ENCODE measurements at regions not wholly inside any gene's neighbourhood (a gene's known extent, or its start where the extent isn't known, plus 50 kb on each side); places are given as distances from the start of the nearest gene placed in this dataset.

- no peak for DNase-seq
These were observed 109.0 kb upstream of the VIPR2 start for GRCh38 chr7:159253657-159254056.

GRCh38 chr7:159250471-159250870 lies 105.8 kb upstream of the VIPR2 start:
- no peak for DNase-seq

- DNase-seq, result no peak
These were observed 105.0 kb upstream of the VIPR2 start for GRCh38 chr7:159249671-159250070.

- no peak for DNase-seq
These were observed 103.2 kb upstream of the VIPR2 start for GRCh38 chr7:159247910-159248309.

GRCh38 chr7:159246702-159247480 lies 102.2 kb upstream of the VIPR2 start:
- no peak for DNase-seq

GRCh38 chr7:159240962-159241361 lies 96.3 kb upstream of the VIPR2 start:
- no peak for DNase-seq

- no peak for DNase-seq
These were observed 94.4 kb upstream of the VIPR2 start for GRCh38 chr7:159239028-159239427.

- DNase-seq, result no peak
These were observed 93.9 kb upstream of the VIPR2 start for GRCh38 chr7:159238541-159238940.

- peak; percentile 67 for DNase-seq
These were observed 92.5 kb upstream of the VIPR2 start for GRCh38 chr7:159237022-159237653.

GRCh38 chr7:159231017-159231416 lies 86.3 kb upstream of the VIPR2 start:
- DNase-seq, result no peak

GRCh38 chr7:159229683-159230475 lies 85.2 kb upstream of the VIPR2 start:
- no peak for DNase-seq

GRCh38 chr7:159227433-159227832 lies 82.8 kb upstream of the VIPR2 start:
- no peak for DNase-seq

GRCh38 chr7:159226011-159226702 lies 81.5 kb upstream of the VIPR2 start:
- no peak for DNase-seq

- DNase-seq, result no peak
These were observed 73.9 kb upstream of the VIPR2 start for GRCh38 chr7:159218607-159219006.

GRCh38 chr7:159218170-159218569 lies 73.5 kb upstream of the VIPR2 start:
- DNase-seq, result no peak

- DNase-seq, result no peak
These were observed 70.4 kb upstream of the VIPR2 start for GRCh38 chr7:159215076-159215475.

GRCh38 chr7:159213253-159213652 lies 68.6 kb upstream of the VIPR2 start:
- DNase-seq, result no peak

- no peak for DNase-seq
These were observed 67.6 kb upstream of the VIPR2 start for GRCh38 chr7:159212226-159212625.

- peak; percentile 77 for DNase-seq
These were observed 67.0 kb upstream of the VIPR2 start for GRCh38 chr7:159211540-159212182.

- DNase-seq, result no peak
These were observed 66.0 kb upstream of the VIPR2 start for GRCh38 chr7:159210581-159211235.

- no peak for DNase-seq
These were observed 64.8 kb upstream of the VIPR2 start for GRCh38 chr7:159209429-159209828.

GRCh38 chr7:159207951-159208350 lies 63.3 kb upstream of the VIPR2 start:
- DNase-seq, result no peak
